H54 (cell line): ENCODE measurements at regions not wholly inside any gene's neighbourhood (a gene's known extent, or its start where the extent isn't known, plus 50 kb on each side); places are given as distances from the start of the nearest gene placed in this dataset.
"Not testable (repeated sequence)": the region's sequence is repeated elsewhere in the genome, so short reads cannot be mapped to it uniquely, and the experiment has no call there.

Experiments used
- DNase-seq: peaks from one replicate; pipeline ENCODE4 v3.0.0; 2011; ENCODE audit warnings: low spot score, mixed read lengths; ENCODE audit not compliant: insufficient read length
- FAIRE-seq: peaks from 3 replicates; lab custom pipeline; 2011; peaks lifted over from hg19 to GRCh38; lab: Jason Lieb, UNC
- POLR2A ChIP-seq: IDR thresholded peaks from 2 replicates; pipeline ENCODE4 v1.6.1; 2011; ENCODE audit warnings: low read depth, mild to moderate bottlenecking, low read length

DNA sequence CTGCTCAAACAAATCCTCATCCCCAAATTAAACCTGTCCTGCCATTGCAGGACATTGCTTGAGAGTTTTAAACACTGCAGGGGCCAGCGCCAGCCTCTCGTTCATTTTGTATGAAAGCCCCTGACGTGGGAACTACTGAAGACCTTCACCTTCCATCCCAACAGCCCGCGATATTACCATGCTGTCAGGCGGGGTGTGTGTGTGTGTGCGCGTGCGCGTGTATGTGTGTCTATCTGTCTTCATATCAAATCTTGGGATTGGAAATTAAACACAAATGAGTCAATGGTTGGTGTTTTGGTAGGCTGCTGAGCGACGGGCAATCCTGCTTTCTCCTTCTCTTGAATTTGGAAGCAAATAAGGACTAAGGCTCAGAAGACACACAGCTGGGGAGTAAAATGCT is 776.9 kb downstream of the TBC1D22A start:
- FAIRE-seq (no peak), DNase-seq (no peak)
- no peak for TF ChIP-seq POLR2A

DNA sequence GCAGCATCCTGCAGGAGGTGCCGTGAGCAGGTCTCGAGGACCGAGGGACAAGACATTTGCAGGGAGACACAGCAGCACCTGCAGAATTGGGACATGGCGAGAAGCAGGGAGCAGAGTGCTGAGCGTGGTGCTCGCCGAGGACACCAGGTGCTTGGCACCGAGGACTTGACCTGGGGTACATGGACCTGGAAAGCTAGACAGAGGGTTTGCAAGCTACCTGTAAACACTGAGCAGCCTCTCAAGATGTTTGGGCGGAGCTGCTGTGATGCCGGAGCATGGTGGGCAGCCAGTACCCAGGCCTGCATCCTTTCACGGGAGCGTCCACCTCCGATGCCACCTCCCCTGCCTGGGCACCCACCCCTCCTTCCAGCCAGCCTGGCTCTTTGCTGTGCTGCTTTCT is 773.2 kb downstream of the TBC1D22A start:
- no peak for FAIRE-seq

DNA sequence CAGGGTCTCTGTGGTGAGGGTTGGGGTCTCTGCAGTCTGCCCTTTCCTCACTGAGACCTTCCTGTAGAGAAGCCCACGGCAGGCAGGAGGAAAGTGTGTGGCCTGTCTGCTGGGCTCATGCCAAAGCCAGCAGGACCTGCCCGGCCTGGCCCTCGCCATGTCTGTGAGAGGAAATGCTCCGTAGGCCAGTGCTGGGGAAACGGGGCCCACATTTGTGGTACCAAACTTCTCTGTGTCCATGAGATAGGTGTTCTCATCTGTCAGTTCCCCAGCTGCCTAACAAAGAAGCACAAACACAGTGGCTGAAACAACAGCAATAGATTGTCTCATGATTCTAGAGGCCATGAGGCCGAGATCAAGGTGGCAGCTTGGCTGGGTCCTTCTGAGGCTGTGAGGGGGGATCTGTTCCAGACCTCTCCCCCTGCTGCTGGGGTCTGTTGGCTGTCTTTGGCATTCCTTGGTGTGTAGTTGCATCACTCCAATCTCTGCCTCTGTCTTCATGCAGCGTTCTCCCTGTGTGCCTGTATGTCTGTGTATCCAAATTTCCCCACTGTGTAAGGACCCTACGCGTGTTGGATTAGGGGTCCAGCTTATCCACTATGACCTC is 772.5 kb downstream of the TBC1D22A start:
- no peak for TF ChIP-seq POLR2A
- FAIRE-seq (no peak), DNase-seq (no peak)

More for the DNA sequence above, 773.2 kb downstream of the TBC1D22A start:
- no peak for DNase-seq
- TF ChIP-seq POLR2A = no peak

DNA sequence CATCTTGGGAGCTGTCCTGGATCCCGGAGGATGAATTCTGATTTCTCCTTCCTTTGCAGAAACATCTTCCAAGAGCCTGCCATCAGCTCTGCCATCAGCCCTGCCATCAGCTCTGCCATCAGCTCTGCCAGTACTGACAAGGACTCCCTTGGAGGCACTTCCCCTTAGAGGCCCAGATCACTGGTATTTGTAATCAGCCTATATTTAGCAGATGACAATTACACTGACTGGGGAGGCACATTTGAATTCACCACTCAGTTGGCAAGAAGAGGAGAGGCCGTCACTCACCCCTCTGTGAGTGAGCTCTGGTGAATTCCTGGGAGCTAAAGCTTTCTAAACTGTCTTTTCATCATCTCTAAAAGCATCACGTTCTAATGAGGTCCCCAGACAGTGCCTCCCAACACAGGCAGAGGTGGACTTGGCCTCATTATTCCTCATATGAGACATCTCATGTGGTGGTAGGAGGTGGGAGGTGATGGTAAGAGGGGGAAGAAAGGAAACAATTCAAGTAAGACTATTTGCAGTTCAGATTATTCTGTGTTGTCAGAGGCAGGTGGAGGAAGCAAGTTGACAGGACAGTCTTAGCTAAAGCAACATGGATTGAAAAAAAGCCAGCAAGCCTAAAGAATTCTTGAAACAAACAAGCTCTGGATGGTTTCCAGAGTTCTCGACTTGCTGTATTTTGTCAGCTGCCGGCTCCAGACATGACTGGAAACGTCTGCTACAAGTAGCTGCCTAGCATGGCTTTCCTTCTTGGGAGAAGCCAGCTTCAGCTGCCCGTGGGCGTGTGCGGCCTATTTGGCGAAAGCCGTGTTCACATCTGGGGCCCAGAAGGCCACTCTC is 771.7 kb downstream of the TBC1D22A start:
- no peak for FAIRE-seq
- no peak for TF ChIP-seq POLR2A
- DNase-seq = no peak

DNA sequence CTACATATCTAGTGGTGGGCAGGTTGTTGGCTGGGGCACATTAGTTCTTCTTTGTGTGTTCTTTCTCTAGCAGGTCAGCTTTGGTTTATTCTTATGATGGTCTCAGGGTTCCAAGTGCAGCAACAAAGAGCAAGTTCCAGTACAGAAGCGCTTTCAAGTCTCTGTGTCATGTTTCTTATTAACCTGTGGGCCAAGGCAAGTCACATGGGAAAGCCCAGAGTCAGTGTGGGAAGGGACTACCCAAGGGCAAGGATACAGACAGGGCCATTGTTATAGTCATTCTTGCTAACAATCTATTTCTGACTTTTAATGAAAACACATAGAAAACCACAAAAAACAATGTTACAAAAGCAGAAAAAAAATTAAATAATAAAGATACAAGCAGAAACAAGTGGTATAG is 754.6 kb downstream of the TBC1D22A start:
- FAIRE-seq (no peak), DNase-seq (no peak)
- TF ChIP-seq POLR2A = no peak

DNA sequence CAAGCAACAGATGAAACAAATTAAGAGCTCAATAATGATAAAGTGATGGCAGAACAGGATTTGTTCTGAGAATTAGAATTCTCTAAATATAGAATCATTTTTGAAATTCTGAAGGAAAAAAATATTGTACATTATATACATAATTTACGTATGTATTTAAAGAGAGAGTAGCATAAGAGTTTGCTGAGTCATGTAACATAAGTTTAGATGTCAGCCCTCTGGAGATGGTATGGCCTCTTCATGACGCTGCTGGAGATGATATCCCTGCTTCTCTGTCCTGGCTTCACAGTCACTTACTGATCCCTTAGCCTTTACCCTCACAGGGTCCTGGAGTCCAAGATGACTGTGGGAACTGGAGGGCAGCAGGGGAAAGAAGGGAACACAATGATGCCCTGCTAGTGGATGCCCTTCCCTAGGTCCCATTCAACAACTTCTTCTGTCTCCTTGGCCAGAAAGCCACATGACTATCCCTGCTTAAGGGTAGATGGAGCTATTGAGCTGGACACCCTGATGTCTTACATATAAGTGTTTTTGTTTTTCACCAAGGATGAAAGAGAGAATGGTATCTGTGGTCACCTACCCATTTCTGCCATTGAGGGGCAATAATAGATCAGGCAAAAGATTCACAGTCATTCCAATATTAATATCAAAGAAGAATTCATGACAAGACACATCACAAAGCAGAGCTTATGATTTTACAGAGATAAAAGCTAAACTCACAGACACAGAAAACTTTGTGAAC is 753.1 kb downstream of the TBC1D22A start:
- DNase-seq (no peak), FAIRE-seq (no peak)
- no peak for TF ChIP-seq POLR2A

DNA sequence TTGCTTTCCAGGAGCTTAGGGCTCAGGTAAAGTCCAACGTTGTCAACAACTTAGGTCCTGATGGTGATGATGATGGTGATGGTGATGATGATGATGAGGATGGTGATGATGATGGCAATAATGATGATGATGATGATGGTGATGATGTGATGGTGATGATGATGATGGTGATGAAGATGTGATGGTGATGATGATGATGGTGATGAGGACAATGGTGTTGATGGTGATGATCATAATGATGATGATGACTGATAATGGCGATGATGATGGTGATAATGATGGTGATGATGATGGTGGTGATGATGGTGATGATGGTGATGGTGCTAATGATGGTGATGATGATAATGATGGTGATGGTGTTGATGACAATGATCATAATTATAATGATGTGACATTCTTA is 750.2 kb downstream of the TBC1D22A start:
- no peak for DNase-seq
- TF ChIP-seq POLR2A = no peak
- no peak for FAIRE-seq

DNA sequence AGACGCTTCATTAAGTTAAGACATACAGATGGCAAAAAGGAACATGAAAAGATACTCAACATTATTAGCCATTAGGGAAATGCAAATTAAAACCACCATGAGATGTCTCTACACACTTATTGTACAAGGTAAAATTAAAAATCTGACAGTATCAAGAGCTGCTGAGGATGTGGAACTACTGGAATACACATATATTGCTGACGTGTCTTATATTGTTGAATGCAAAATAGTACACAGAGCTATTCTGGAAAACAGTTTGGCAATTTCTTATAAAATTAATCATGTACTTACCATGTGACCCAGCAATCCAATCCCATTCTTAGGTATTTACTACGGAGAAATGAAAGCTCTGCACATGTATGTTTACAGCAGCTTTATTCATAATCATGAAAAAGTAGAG is 742.5 kb downstream of the TBC1D22A start:
- DNase-seq (no peak), FAIRE-seq (no peak)
- no peak for TF ChIP-seq POLR2A

DNA sequence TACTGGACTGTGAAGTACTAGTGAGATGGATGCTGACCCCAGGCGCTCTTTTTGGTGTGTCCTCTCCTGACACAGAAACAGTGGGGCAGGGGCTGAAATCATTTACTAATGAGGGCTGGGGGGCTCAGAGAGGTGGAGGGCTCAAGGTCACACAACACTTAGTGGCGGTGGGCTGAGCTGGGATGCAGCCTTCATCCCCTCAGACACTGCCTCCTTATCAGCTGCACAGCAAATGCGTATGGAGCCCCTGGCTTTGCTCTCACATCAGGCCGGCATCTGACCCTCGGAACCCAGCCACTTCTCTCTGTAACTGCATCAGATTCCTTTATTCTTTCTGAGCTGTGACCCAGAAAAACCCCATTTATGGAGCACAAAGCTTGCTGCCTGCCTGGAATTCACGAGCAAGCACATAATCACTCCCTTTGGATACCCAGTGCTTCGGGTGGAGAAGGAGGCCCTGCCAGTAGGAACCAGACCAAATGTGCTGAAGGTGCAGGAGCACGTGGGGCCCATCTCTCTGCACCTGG is 736.6 kb downstream of the TBC1D22A start:
- DNase-seq = no peak
- no peak for FAIRE-seq
- TF ChIP-seq POLR2A = no peak

DNA sequence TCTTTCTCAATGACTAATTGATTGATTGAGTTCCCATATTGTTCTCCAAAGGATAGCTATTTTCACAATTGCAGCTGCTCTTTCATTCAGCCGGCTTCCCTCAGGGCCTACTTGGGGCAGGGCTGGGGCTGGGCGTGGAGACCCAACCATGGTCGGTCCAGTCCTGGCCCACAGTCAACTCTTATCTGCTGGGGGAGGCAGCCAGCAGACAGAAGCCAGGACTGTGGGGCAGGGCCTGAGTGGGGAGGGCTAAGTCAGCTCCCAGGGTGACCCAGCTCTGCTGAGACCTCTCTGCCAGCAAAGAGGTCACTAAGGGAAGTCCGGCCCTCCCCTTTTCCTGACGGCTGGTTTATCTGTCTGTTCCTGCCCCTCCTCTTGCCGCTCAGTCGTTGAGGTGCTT is 735.2 kb downstream of the TBC1D22A start:
- FAIRE-seq (no peak), DNase-seq (no peak)
- TF ChIP-seq POLR2A = no peak

DNA sequence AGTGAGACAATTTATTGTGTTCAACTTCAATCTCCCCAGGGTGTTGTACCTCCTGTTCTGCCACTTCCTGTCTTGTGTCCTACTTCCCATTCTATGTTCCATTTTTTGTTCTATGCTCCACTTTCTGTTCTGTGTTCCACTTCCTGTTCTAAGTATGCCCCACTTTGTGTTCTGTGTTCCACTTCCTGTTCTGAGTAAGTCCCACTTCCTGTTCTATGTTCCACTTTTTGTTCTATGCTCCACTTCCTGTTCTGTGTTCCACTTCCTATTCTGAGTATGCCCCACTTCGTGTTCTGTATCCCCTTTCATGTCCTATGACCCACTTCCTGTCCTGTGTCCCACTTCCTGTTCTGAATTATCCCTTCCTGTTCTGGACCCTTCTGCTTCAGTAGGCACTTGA is 732.7 kb downstream of the TBC1D22A start:
- no peak for FAIRE-seq

DNA sequence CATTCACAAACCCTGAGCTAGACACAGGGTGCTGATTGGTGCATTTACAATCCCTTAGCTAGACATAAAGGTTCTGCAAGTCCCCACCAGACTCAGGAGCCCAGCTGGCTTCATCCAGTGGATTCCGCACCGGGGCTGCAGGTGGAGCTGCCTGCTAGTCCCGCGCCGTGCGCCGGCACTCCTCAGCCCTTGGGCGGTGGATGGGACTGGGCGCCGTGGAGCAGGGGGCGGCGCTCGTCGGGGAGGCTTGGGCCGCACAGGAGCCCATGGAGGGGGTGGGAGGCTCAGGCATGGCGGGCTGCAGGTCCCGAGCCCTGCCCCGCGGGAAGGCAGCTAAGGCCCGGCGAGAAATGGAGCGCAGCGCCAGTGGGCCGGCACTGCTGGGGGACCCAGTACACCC is 725.7 kb downstream of the TBC1D22A start:
- FAIRE-seq, DNase-seq: not testable (repeated sequence)

More for the DNA sequence above, 732.7 kb downstream of the TBC1D22A start:
- DNase-seq = no peak
- TF ChIP-seq POLR2A = no peak

DNA sequence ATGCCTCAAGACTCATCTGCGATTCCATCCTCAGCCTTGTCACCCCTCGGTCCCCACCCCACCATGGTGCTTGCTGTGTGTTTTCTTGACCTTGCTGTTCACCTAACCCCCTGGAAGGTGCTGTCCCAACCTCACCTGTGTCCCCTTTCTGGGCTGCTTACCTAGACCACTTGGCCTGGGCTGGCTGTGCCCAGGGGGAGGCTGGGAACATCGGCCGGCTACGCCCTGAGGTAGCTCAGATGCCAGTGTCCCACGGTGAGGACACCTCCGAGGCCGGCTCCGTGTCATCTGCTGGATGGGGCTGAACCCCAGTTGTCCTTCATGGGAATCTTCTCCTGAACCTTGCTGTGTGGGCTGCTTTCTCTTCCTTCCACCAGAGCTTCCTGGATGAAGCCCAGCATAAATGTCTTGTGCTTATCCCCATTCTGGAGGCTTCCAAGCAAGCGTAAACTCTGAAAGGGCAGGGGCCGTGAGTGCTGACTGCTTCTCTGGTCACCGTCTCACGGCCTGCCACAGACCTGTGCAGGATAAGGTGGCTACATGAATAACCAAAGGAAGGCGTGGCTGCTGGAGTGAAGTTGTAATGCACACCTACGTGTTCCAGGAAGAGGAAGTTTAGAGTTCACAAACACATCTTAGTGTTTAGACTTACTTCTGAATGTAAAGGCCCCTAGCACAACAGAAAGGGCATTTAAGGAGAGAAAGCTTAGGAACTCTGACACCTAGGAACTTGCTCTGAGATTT is 724.3 kb downstream of the TBC1D22A start:
- DNase-seq (no peak), FAIRE-seq (no peak)
- no peak for TF ChIP-seq POLR2A
